Astrocyte (in vitro differentiated cells and primary cell): ENCODE measurements at regions not wholly inside any gene's neighbourhood (a gene's known extent, or its start where the extent isn't known, plus 50 kb on each side); places are given as distances from the start of the nearest gene placed in this dataset.

ENCODE experiments used
- CTCF ChIP-seq: IDR thresholded peaks from 2 replicates; pipeline ENCODE4 v1.5.1; 2011; ENCODE audit warnings: low read depth, mild to moderate bottlenecking, inconsistent platforms, low read length, moderate library complexity; ENCODE audit not compliant: insufficient read depth
- EZH2 ChIP-seq: IDR thresholded peaks from 2 replicates; pipeline ENCODE4 v1.6.1; 2012; ENCODE audit warnings: mild to moderate bottlenecking, low read length, inconsistent platforms; ENCODE audit not compliant: insufficient read depth

- TF ChIP-seq CTCF (no peak), EZH2 (no peak)
These were observed 530.5 kb downstream of the NTRK2 start for GRCh38 chr9:85199866-85200495.
